ENCODE measurements at regions not wholly inside any gene's neighbourhood (a gene's known extent, or its start where the extent isn't known, plus 50 kb on each side); places are given as distances from the start of the nearest gene placed in this dataset.

DNA sequence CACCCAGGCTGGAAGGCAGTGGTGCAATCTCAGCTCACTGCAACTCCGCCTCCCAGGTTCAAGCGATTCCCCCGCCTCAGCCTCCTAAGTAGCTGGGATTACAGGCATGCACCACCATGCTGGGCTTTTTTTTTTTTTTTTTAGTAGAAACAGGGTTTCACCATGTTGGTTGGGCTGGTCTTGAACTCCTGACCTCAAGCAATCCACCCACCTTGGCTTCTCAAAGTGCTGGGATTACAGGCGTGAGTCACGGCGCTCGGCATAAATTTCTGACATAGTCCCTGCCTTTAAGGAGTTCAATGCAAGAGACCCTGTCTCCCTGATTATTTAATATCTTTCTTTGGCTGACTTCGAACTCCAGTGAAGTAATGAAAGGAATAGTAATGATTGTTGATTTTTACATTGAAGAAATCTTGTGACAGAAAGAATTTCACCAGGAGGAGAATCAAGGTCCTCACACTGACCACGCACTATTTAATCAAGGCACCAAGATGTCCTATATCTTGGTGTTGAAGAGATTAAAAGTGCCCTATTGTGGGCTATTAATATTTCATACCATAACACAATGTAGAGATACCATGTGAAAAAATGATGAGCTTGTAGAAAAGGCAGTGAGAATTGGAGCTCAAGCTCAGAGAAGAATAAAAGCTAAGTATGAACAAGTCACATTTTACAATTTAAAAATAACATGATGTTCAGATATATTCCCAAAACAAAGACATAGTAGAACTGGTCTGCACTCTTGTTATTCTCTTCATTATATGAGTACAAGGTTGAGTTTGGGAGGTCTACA is 71.6 kb upstream of the BLID start:
- H3K4me3 Mint-ChIP-seq: no peak overlapping the region
- no peaks in the 10 kb centered on the region for H3K4me1 Mint-ChIP-seq
- H3K9me3 Mint-ChIP-seq: no peaks in the 10 kb centered on the region
- H3K36me3 Mint-ChIP-seq (ENCODE audit: low read depth): no peaks in the 10 kb centered on the region
- TF ChIP-seq, protein P1, sequence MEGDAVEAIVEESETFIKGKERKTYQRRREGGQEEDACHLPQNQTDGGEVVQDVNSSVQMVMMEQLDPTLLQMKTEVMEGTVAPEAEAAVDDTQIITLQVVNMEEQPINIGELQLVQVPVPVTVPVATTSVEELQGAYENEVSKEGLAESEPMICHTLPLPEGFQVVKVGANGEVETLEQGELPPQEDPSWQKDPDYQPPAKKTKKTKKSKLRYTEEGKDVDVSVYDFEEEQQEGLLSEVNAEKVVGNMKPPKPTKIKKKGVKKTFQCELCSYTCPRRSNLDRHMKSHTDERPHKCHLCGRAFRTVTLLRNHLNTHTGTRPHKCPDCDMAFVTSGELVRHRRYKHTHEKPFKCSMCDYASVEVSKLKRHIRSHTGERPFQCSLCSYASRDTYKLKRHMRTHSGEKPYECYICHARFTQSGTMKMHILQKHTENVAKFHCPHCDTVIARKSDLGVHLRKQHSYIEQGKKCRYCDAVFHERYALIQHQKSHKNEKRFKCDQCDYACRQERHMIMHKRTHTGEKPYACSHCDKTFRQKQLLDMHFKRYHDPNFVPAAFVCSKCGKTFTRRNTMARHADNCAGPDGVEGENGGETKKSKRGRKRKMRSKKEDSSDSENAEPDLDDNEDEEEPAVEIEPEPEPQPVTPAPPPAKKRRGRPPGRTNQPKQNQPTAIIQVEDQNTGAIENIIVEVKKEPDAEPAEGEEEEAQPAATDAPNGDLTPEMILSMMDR (IDR thresholded peaks at IDR 0.05): no peak
- DNase-seq: no peak
- no peak overlapping the region for H3K27ac Mint-ChIP-seq
- peaks cover 5% of the 10 kb centered on the region for H3K27me3 Mint-ChIP-seq (ENCODE audit: low read depth, poor library complexity)

DNA sequence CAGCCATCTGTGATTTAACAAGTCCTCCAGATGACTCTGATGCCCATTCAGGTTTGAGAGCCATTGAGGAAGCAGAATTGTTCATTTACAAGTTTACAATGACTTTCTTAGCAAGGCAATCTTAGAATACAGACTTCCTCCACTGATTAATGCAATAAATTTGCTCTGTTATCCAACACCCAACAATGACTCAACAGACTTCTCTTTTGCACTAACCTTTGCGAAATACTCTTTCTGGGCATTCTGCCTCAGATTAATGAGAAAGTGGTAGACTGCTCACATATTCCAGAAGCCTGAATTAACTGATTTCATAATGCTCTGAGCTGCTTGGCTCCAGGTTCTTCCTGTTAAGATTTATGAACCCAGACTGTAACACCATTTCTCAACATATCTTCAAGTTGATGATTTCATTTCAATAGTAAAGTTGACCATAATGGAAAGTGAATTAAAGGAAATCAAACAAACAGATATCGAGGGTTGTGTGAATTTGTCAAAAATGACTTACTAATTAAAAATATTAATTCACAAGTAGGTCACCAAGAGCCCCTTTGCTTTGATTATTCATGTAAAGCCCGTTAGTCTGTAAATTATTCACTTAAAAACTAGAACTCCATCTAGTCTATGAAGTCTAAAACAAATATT is 70.5 kb upstream of the BLID start:
- H3K27me3 Mint-ChIP-seq (ENCODE audit: low read depth, poor library complexity): peaks cover 5% of the 10 kb centered on the region
- DNase-seq: no peak
- H3K36me3 Mint-ChIP-seq (ENCODE audit: low read depth): no peaks in the 10 kb centered on the region
- H3K4me3 Mint-ChIP-seq: no peak overlapping the region
- TF ChIP-seq, protein P1 (IDR thresholded peaks at IDR 0.05): no peak
- H3K27ac Mint-ChIP-seq: no peak overlapping the region
- H3K9me3 Mint-ChIP-seq: no peaks in the 10 kb centered on the region
- no peaks in the 10 kb centered on the region for H3K4me1 Mint-ChIP-seq

DNA sequence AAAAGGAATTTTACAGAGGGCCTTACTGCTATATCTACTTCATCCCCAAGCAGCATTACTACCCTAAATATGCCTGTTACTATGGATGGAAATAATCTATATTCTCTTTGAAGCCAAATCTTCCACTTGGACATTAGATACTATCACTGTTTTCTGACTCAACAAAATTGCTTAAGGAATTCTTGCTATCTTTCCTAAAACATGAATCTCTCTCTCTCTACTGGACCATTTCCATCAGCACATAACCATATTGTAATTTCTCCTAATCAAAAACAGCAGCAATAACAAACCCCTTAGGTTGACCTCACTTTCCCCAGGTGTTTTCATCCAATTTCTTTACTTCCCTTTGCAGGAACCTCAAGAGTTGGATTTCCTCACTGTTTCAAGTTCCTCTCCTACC is 67.9 kb upstream of the BLID start:
- no peak for DNase-seq
- peaks cover 5% of the 10 kb centered on the region for H3K27me3 Mint-ChIP-seq (ENCODE audit: low read depth, poor library complexity)
- no peak overlapping the region for H3K4me3 Mint-ChIP-seq
- TF ChIP-seq, protein P1 (IDR thresholded peaks at IDR 0.05): no peak
- no peaks in the 10 kb centered on the region for H3K36me3 Mint-ChIP-seq (ENCODE audit: low read depth)
- no peaks in the 10 kb centered on the region for H3K9me3 Mint-ChIP-seq
- H3K27ac Mint-ChIP-seq: no peak overlapping the region
- peaks cover 11% of the 10 kb centered on the region for H3K4me1 Mint-ChIP-seq

DNA sequence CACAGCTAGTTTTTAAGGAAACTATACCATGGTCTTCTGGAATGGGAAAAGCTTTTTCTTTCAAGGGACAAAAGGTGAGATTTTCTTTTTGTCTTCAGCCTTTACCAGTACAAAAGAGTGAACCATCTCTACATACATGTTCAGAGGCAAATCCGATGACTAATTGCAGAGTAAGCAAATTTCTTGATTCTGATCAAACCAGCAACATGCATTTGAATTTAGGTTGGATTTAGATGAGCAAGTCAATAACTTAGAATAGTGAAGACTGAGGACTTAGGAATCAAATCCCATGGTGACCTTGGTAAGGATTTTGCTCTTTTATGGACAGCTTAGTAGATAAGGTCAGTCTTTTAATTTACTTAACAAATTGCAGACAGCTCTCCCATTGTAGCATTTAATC is 65.9 kb upstream of the BLID start:
- no peak for DNase-seq
- H3K36me3 Mint-ChIP-seq (ENCODE audit: low read depth): no peaks in the 10 kb centered on the region
- no peaks in the 10 kb centered on the region for H3K9me3 Mint-ChIP-seq
- H3K27ac Mint-ChIP-seq: no peak overlapping the region
- peaks cover 11% of the 10 kb centered on the region for H3K4me1 Mint-ChIP-seq
- H3K27me3 Mint-ChIP-seq (ENCODE audit: low read depth, poor library complexity): peaks cover 5% of the 10 kb centered on the region
- H3K4me3 Mint-ChIP-seq: no peak overlapping the region
- TF ChIP-seq, protein P1 (IDR thresholded peaks at IDR 0.05): no peak

DNA sequence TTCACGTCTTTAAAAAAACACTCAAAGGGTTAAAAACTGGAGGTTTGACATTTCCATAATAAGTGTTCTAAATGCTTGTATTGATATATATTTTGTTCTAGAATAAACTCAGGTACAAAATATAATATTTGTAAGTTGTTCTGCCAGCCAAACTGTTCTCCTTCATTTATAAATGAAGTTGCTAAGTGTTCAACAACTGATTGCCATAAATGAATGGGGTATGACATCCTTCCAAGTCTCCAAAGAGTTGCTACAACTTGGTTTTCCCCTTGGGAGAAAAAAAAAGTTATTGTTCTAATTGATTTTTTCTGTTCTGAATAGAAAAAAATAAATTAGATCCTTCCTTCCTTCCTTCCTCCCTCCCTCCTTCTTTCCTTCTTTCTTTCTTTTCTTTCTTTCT is 65.4 kb upstream of the BLID start:
- TF ChIP-seq, protein P1 (IDR thresholded peaks at IDR 0.05): no peak
- no peaks in the 10 kb centered on the region for H3K36me3 Mint-ChIP-seq (ENCODE audit: low read depth)
- no peak for DNase-seq
- peaks cover 11% of the 10 kb centered on the region for H3K4me1 Mint-ChIP-seq
- H3K27ac Mint-ChIP-seq: no peak overlapping the region
- no peaks in the 10 kb centered on the region for H3K9me3 Mint-ChIP-seq
- no peak overlapping the region for H3K4me3 Mint-ChIP-seq
- peaks cover 5% of the 10 kb centered on the region for H3K27me3 Mint-ChIP-seq (ENCODE audit: low read depth, poor library complexity)
